IMR-90 (cell line): ENCODE measurements at regions not wholly inside any gene's neighbourhood (a gene's known extent, or its start where the extent isn't known, plus 50 kb on each side); places are given as distances from the start of the nearest gene placed in this dataset.

Source experiments
- ATAC-seq: fragments of 200-7000 bp; cut with Tn5 transposase; 2 replicates; pipeline ENCODE4 v1.9.1; 2020; ENCODE audit warnings: low read depth, mild to moderate bottlenecking, moderate library complexity
- BruUV-seq: library from RNA; stranded (reverse); fragments of 400-500 nt; replicated peaks from 2 replicates; lab custom pipeline; 2021; lab: Mats Ljungman, UMichigan
- CTCF ChIA-PET: fragments of 300-600 bp; formaldehyde crosslinking; extraction: SDS; loops from one replicate; lab custom pipeline; 2021; ENCODE audit warnings: antibody characterized with exemption; lab: Yijun Ruan, JAX
- POLR2A ChIA-PET: fragments of 300-600 bp; sonication (Branson Sonifier 250); formaldehyde crosslinking; loops from one replicate; lab custom pipeline; 2022; ENCODE audit warnings: antibody characterized with exemption; ENCODE audit not compliant: unreplicated experiment; lab: Charles Lee
- DNase-seq: peaks from one replicate; pipeline ENCODE4 v3.0.0; 2013
- H2AFZ ChIP-seq: replicated peaks from 2 replicates; pipeline ENCODE3; 2013; ENCODE audit warnings: low read length, mild to moderate bottlenecking; ENCODE audit not compliant: poor library complexity
- H2AK5ac ChIP-seq: 2 replicates; pipeline ENCODE4 v1.6.1; 2013; ENCODE audit warnings: low read depth, low read length, inconsistent platforms
- H2AK9ac ChIP-seq: replicated peaks from 2 replicates; pipeline ENCODE3; 2013; ENCODE audit warnings: mild to moderate bottlenecking, low read depth, low read length, moderate library complexity; ENCODE audit not compliant: poor library complexity
- H2BK120ac ChIP-seq: 2 replicates; pipeline ENCODE4 v1.6.1; 2013; ENCODE audit warnings: low read depth, low read length, inconsistent platforms
- H2BK15ac ChIP-seq: 3 replicates; pipeline ENCODE4 v1.6.1; 2013; ENCODE audit warnings: low read depth, low read length, inconsistent platforms
- H2BK20ac ChIP-seq: 2 replicates; pipeline ENCODE4 v1.6.1; 2013; ENCODE audit warnings: low read depth, mild to moderate bottlenecking, inconsistent platforms, low read length, moderate library complexity
- H2BK5ac ChIP-seq: 2 replicates; pipeline ENCODE4 v1.6.1; 2013; ENCODE audit warnings: mild to moderate bottlenecking, low read depth, low read length, inconsistent platforms; ENCODE audit not compliant: poor library complexity, severe bottlenecking
- H3K14ac ChIP-seq: replicated peaks from 2 replicates; pipeline ENCODE4 v1.6.1; 2013; ENCODE audit warnings: low read depth, low read length, inconsistent platforms
- H3K18ac ChIP-seq: 2 replicates; pipeline ENCODE4 v1.6.1; 2013; ENCODE audit warnings: low read depth, low read length, control low read depth
- H3K23ac ChIP-seq: 2 replicates; pipeline ENCODE4 v1.6.1; 2013; ENCODE audit warnings: low read depth, low read length, inconsistent platforms
- H3K27ac ChIP-seq: 2 replicates; pipeline ENCODE4 v1.5.1; 2013; ENCODE audit warnings: mild to moderate bottlenecking, control low read depth, low read length; ENCODE audit not compliant: insufficient read depth
- H3K27me3 ChIP-seq: 2 replicates; pipeline ENCODE4 v1.6.1; 2013; ENCODE audit warnings: low read length; ENCODE audit not compliant: control insufficient read depth, insufficient read depth
- H3K36me3 ChIP-seq: 2 replicates; pipeline ENCODE4 v1.6.1; 2013; ENCODE audit warnings: low read length, mixed read lengths; ENCODE audit not compliant: control insufficient read depth, insufficient read depth
- H3K4ac ChIP-seq: 2 replicates; pipeline ENCODE4 v1.6.1; 2013; ENCODE audit warnings: low read depth, low read length, inconsistent platforms
- H3K4me1 ChIP-seq: 2 replicates; pipeline ENCODE4 v1.6.1; 2013; ENCODE audit warnings: low read length, mixed read lengths; ENCODE audit not compliant: control insufficient read depth, insufficient read depth
- H3K4me2 ChIP-seq: 2 replicates; pipeline ENCODE4 v1.6.1; 2013; ENCODE audit warnings: low read depth, mild to moderate bottlenecking, control low read depth, low read length, moderate library complexity
- H3K4me3 ChIP-seq: 2 replicates; pipeline ENCODE4 v1.5.1; 2013; ENCODE audit warnings: low read depth, mild to moderate bottlenecking, control low read depth, low read length, moderate library complexity; ENCODE audit not compliant: insufficient read depth
- H3K56ac ChIP-seq: 2 replicates; pipeline ENCODE4 v1.6.1; 2013; ENCODE audit warnings: low read length, inconsistent platforms; ENCODE audit not compliant: insufficient read depth; ENCODE audit errors: extremely low read depth
- H3K79me1 ChIP-seq, 2 experiments: 2 replicates each; pipeline ENCODE4 v1.6.1; 2013; ENCODE audit warnings: low read length in 2 of 2, inconsistent platforms in 1 of 2, low read depth in 1 of 2
- H3K9ac ChIP-seq: 2 replicates; pipeline ENCODE4 v1.6.1; 2013; ENCODE audit warnings: low read depth, low read length, control low read depth
- H3K9me1 ChIP-seq: 2 replicates; pipeline ENCODE4 v1.6.1; 2013; ENCODE audit warnings: low read length, inconsistent platforms; ENCODE audit not compliant: insufficient read depth
- H3K9me3 ChIP-seq: 2 replicates; pipeline ENCODE4 v1.6.1; 2013; ENCODE audit warnings: low read length; ENCODE audit not compliant: control insufficient read depth, insufficient read depth
- H4K20me1 ChIP-seq: 2 replicates; pipeline ENCODE4 v1.6.1; 2013; ENCODE audit warnings: low read length, inconsistent platforms; ENCODE audit not compliant: insufficient read depth
- H4K5ac ChIP-seq: 2 replicates; pipeline ENCODE4 v1.6.1; 2013; ENCODE audit warnings: mild to moderate bottlenecking, low read depth, low read length, control low read depth
- H4K8ac ChIP-seq, 2 experiments: 2 replicates each; pipeline ENCODE4 v1.6.1; 2013; ENCODE audit warnings: low read depth in 2 of 2, low read length in 2 of 2, control low read depth in 1 of 2, inconsistent platforms in 1 of 2
- H4K91ac ChIP-seq: 2 replicates; pipeline ENCODE4 v1.6.1; 2013; ENCODE audit warnings: low read depth, low read length, inconsistent platforms; ENCODE audit not compliant: insufficient read depth
- BHLHE40 ChIP-seq: fragments of 150-350 bp; IDR thresholded peaks from 2 replicates; pipeline ENCODE4 v1.6.1; 2016; ENCODE audit warnings: mild to moderate bottlenecking, low read depth, low read length
- CEBPB ChIP-seq: IDR thresholded peaks from 2 replicates; pipeline ENCODE4 v1.6.1; 2012; ENCODE audit warnings: low read depth, low read length, improper control_type of control experiment
- CHD1 ChIP-seq: IDR thresholded peaks from 2 replicates; pipeline ENCODE4 v1.6.1; 2012; ENCODE audit warnings: low read depth, low read length, improper control_type of control experiment
- CTCF ChIP-seq: conservative IDR thresholded peaks from 2 replicates; pipeline ENCODE4 v1.5.1; 2012; ENCODE audit warnings: mild to moderate bottlenecking, low read depth, low read length, improper control_type of control experiment
- ELK1 ChIP-seq: fragments of 150-350 bp; IDR thresholded peaks from 2 replicates; pipeline ENCODE4 v1.6.1; 2016; ENCODE audit warnings: low read depth, mild to moderate bottlenecking, low read length, moderate library complexity, borderline replicate concordance
- FOS ChIP-seq: fragments of 150-350 bp; IDR thresholded peaks from 2 replicates; pipeline ENCODE4 v1.6.1; 2016; ENCODE audit warnings: low read depth, low read length
- MAFK ChIP-seq: IDR thresholded peaks from 2 replicates; pipeline ENCODE4 v1.6.1; 2012; ENCODE audit warnings: low read depth, low read length, improper control_type of control experiment
- MAZ ChIP-seq: IDR thresholded peaks from 2 replicates; pipeline ENCODE4 v1.6.1; 2012; ENCODE audit warnings: low read depth, mild to moderate bottlenecking, low read length, improper control_type of control experiment, moderate library complexity, borderline replicate concordance
- MXI1 ChIP-seq: IDR thresholded peaks from 2 replicates; pipeline ENCODE4 v1.6.1; 2012; ENCODE audit warnings: low read depth, mild to moderate bottlenecking, low read length, moderate library complexity, borderline replicate concordance
- POLR2A ChIP-seq: IDR thresholded peaks from 2 replicates; pipeline ENCODE4 v1.6.1; 2012; ENCODE audit warnings: mild to moderate bottlenecking, low read depth, low read length
- RAD21 ChIP-seq: IDR thresholded peaks from 2 replicates; pipeline ENCODE4 v1.6.1; 2012; ENCODE audit warnings: low read length, improper control_type of control experiment
- RCOR1 ChIP-seq: IDR thresholded peaks from 2 replicates; pipeline ENCODE4 v1.6.1; 2012; ENCODE audit warnings: mild to moderate bottlenecking, low read length, improper control_type of control experiment; ENCODE audit not compliant: insufficient replicate concordance
- RFX5 ChIP-seq: IDR thresholded peaks from 2 replicates; pipeline ENCODE4 v1.8.0; 2012; ENCODE audit warnings: low read depth, mild to moderate bottlenecking, low read length, moderate library complexity
- SMC3 ChIP-seq: fragments of 150-350 bp; IDR thresholded peaks from 2 replicates; pipeline ENCODE4 v1.6.1; 2016; ENCODE audit warnings: low read depth, mild to moderate bottlenecking, antibody characterized with exemption, low read length, moderate library complexity
- USF2 ChIP-seq: fragments of 150-350 bp; IDR thresholded peaks from 2 replicates; pipeline ENCODE4 v1.6.1; 2017; ENCODE audit warnings: mild to moderate bottlenecking, antibody characterized with exemption, low read length, low read depth
- WGBS, 2 experiments: methylation state at CpG; one replicate each; pipeline versions ENCODE4 v1.1.5 to v1.1.7; 2013; ENCODE audit warnings: missing lambda C conversion rate in 2 of 2; ENCODE audit not compliant: insufficient read length in 1 of 2; ENCODE audit errors: extremely low coverage in 2 of 2; 5-methylcytosine and 5-hydroxymethylcytosine counted together
- dilution Hi-C: fragments of 300-500 bp; cut with HindIII; formaldehyde crosslinking; loops from one replicate; pipeline ENCODE4 v1.14.3; 2018; ENCODE audit warnings: low sequenced_read_pairs; ENCODE audit not compliant: unreplicated experiment
- in situ Hi-C: fragments of 300-500 bp; cut with MboI; formaldehyde crosslinking; loops from 3 replicates; pipeline ENCODE4 v1.14.3; 2019; ENCODE audit warnings: low sequenced_read_pairs, inconsistent platforms, mixed read lengths
- intact Hi-C: fragments of 100-400 bp; cut with micrococcal nuclease; formaldehyde crosslinking; loops from 2 replicates; pipeline ENCODE4 v1.10.0; 2022

- DNase-seq (no peak), ATAC-seq (no peak)
- Histone ChIP-seq H3K4me1 (peaks cover 2% of the 10 kb centered on the region), H2BK5ac (no peak overlapping the region), H3K79me1 (no peaks in the 10 kb centered on the region), H3K9me3 (0 out of 2 replicates have a peak, but pooled peaks cover 3% of the 10 kb centered on the region), H3K23ac (no peak overlapping the region), H2AFZ (no peak overlapping the region), H2BK15ac (no peak overlapping the region; the same call in 2 of the 3 replicates), H4K20me1 (no peaks in the 10 kb centered on the region), H3K4ac (no peak overlapping the region), H3K56ac (no peak overlapping the region), H3K9ac (no peak overlapping the region), H3K36me3 (no peaks in the 10 kb centered on the region), H4K91ac (no peak overlapping the region), H2BK20ac (no peak overlapping the region), H3K27me3 (no peaks in the 10 kb centered on the region), H3K4me3 (no peak overlapping the region), H3K27ac (no peak overlapping the region), H3K18ac (no peak overlapping the region), H2AK5ac (no peak overlapping the region), H2AK9ac (no peak overlapping the region), H3K14ac (no peak overlapping the region), H2BK120ac (no peak overlapping the region), H4K8ac (no peak overlapping the region), H3K9me1 (no peaks in the 10 kb centered on the region), H4K5ac (no peak overlapping the region), H3K4me2 (no peak overlapping the region)
- POLR2A ChIA-PET, result no interaction called here
- no CpG with 5 or more reads among the region's 5 CpGs for WGBS, 2 experiments
- CTCF ChIA-PET, result interaction anchor here (1.0 kb wide), 1 partner anchor 23 kb away, joined by 3 read pairs; no protein-coding TSS in a partner anchor
- in situ Hi-C loops (no loop called here), dilution Hi-C loops (no loop called here), intact Hi-C loops (no loop called here)
- no TSS peak for BruUV-seq
- no peak for TF ChIP-seq MXI1
- no peak for TF ChIP-seq CHD1
- TF ChIP-seq CTCF, result no peak
- TF ChIP-seq CEBPB, result no peak
- no peak for TF ChIP-seq MAZ
- TF ChIP-seq USF2, result no peak
- no peak for TF ChIP-seq RFX5
- TF ChIP-seq RCOR1, result no peak
- no peak for TF ChIP-seq FOS
- no peak for TF ChIP-seq BHLHE40
- TF ChIP-seq POLR2A, result no peak
- TF ChIP-seq SMC3, result no peak
- no peak for TF ChIP-seq ELK1
- TF ChIP-seq MAFK, result no peak
- TF ChIP-seq RAD21, result no peak
Measured at GRCh38 chr5:82884821-82885471, 192.2 kb downstream of the TMEM167A start.
